SK-N-SH (cell line): ENCODE measurements at regions not wholly inside any gene's neighbourhood (a gene's known extent, or its start where the extent isn't known, plus 50 kb on each side); places are given as distances from the start of the nearest gene placed in this dataset.

Source experiments
- CTCF ChIA-PET: fragments of 300-600, 350-600 bp; formaldehyde crosslinking; extraction: SDS; loops from one replicate; lab custom pipeline; 2021; lab: Yijun Ruan, JAX
- POLR2A ChIA-PET: fragments of 350-600 bp; sonication (Branson Sonifier 250); formaldehyde crosslinking; extraction: SDS; loops from one replicate; lab custom pipeline; 2020; ENCODE audit warnings: antibody characterized with exemption, inconsistent platforms; lab: Yijun Ruan, JAX
- DNase-seq: peaks from one replicate; pipeline ENCODE4 v3.0.0; 2012
- H2AFZ ChIP-seq: fragments of 200-600 bp; sonication (generic); 2 replicates; pipeline ENCODE4 v1.8.1; 2016; ENCODE audit warnings: antibody characterized with exemption, mild to moderate bottlenecking, low read depth
- H3F3A ChIP-seq: fragments of 200-600 bp; sonication (generic); replicated peaks from 2 replicates; pipeline ENCODE3; 2016; ENCODE audit warnings: antibody characterized with exemption, mild to moderate bottlenecking; ENCODE audit not compliant: insufficient read depth
- H3K27ac ChIP-seq, 2 experiments: fragments of 200-500 bp in 1 of 2; fragments of 200-600 bp in 1 of 2; sonication (Bioruptor generic) in 1 of 2; sonication (generic), shearing (Covaris generic) in 1 of 2; 2 replicates each; pipeline versions ENCODE4 v1.5.1 to v1.6.1; 2014 to 2016; ENCODE audit warnings: low read depth in 2 of 2, inconsistent platforms in 1 of 2, low read length in 1 of 2, mild to moderate bottlenecking in 1 of 2, mixed read lengths in 1 of 2
- H3K27me3 ChIP-seq: fragments of 200-600 bp; sonication (generic), shearing (Covaris generic); 2 replicates; pipeline ENCODE4 v1.6.1; 2016; ENCODE audit warnings: mixed run types; ENCODE audit not compliant: insufficient read depth
- H3K36me3 ChIP-seq, 2 experiments: fragments of 200-500 bp in 1 of 2; fragments of 200-600 bp in 1 of 2; sonication (Bioruptor generic) in 1 of 2; sonication (generic) in 1 of 2; replicated peaks in 1 of 2; 2 replicates each; pipeline versions ENCODE3 to v1.5.1; 2014 to 2016; ENCODE audit warnings: low read length in 1 of 2, mild to moderate bottlenecking in 1 of 2; ENCODE audit not compliant: insufficient read depth in 2 of 2, control insufficient read depth in 1 of 2
- H3K4me1 ChIP-seq, 2 experiments: fragments of 200-500 bp in 1 of 2; fragments of 200-600 bp in 1 of 2; sonication (Bioruptor generic) in 1 of 2; sonication (generic), shearing (Covaris generic) in 1 of 2; 2 replicates each; pipeline versions ENCODE4 v1.5.1 to v1.6.1; 2014 to 2016; ENCODE audit warnings: low read depth in 1 of 2, low read length in 1 of 2, mixed run types in 1 of 2; ENCODE audit not compliant: insufficient read depth in 2 of 2, control insufficient read depth in 1 of 2
- H3K4me2 ChIP-seq: fragments of 200-600 bp; sonication (generic), shearing (Covaris generic); 2 replicates; pipeline ENCODE4 v1.6.1; 2017; ENCODE audit warnings: mixed run types
- H3K4me3 ChIP-seq, 2 experiments: fragments of 200-500 bp in 1 of 2; fragments of 200-600 bp in 1 of 2; sonication (Bioruptor generic) in 1 of 2; sonication (generic), shearing (Covaris generic) in 1 of 2; 2 replicates each; pipeline versions ENCODE4 v1.5.1 to v1.8.1; 2014 to 2016; ENCODE audit warnings: low read depth in 2 of 2, inconsistent platforms in 1 of 2, low read length in 1 of 2, mild to moderate bottlenecking in 1 of 2, mixed read lengths in 1 of 2, moderate library complexity in 1 of 2
- H3K79me2 ChIP-seq: fragments of 200-600 bp; sonication (generic); 2 replicates; pipeline ENCODE4 v1.8.1; 2017; ENCODE audit warnings: mild to moderate bottlenecking; ENCODE audit not compliant: insufficient read depth
- H3K9ac ChIP-seq: fragments of 200-600 bp; sonication (generic); 2 replicates; pipeline ENCODE4 v1.6.1; 2017; ENCODE audit warnings: mixed run types
- H3K9me2 ChIP-seq: fragments of 200-600 bp; sonication (generic); 2 replicates; pipeline ENCODE4 v1.6.1; 2017; ENCODE audit warnings: mixed run types
- H3K9me3 ChIP-seq: fragments of 200-600 bp; sonication (generic); 2 replicates; pipeline ENCODE4 v1.6.1; 2017; ENCODE audit warnings: mixed run types, mild to moderate bottlenecking, moderate library complexity
- H4K20me1 ChIP-seq: fragments of 200-600 bp; sonication (generic); 2 replicates; pipeline ENCODE4 v1.6.1; 2017; ENCODE audit warnings: mild to moderate bottlenecking, mixed run types; ENCODE audit not compliant: insufficient read depth
- CTCF ChIP-seq: fragments of 200-600 bp; sonication (generic); IDR thresholded peaks from 2 replicates; pipeline ENCODE4 v1.6.1; 2017; ENCODE audit warnings: antibody characterized with exemption, mild to moderate bottlenecking, moderate library complexity
- ELF1 ChIP-seq: IDR thresholded peaks from 2 replicates; pipeline ENCODE4 v1.4.0; 2012
- EZH2phosphoT487 ChIP-seq: fragments of 200-600 bp; sonication (generic); IDR thresholded peaks from 2 replicates; pipeline ENCODE4 v1.6.1; 2017; ENCODE audit warnings: low read depth, mixed run types, mild to moderate bottlenecking, antibody characterized with exemption, moderate library complexity, borderline replicate concordance
- FOXJ3 ChIP-seq: sonication (generic); formaldehyde crosslinking; IDR thresholded peaks from 2 replicates; pipeline ENCODE4 v1.5.1; 2020; ENCODE audit warnings: mild to moderate bottlenecking, missing genetic modification reagents
- FOXM1 ChIP-seq: IDR thresholded peaks from 2 replicates; pipeline ENCODE4 v1.4.0; 2012; ENCODE audit warnings: low read depth, mild to moderate bottlenecking
- GABPA ChIP-seq: IDR thresholded peaks from 2 replicates; pipeline ENCODE4 v1.4.0; 2012; ENCODE audit warnings: low read depth, mild to moderate bottlenecking
- GATA2 ChIP-seq: sonication (generic); formaldehyde crosslinking; IDR thresholded peaks from 2 replicates; pipeline ENCODE4 v1.5.0; 2020; ENCODE audit warnings: mild to moderate bottlenecking, missing genetic modification reagents
- IRF3 ChIP-seq: fragments of 150-350 bp; IDR thresholded peaks from 2 replicates; pipeline ENCODE4 v1.6.1; 2016; ENCODE audit warnings: mild to moderate bottlenecking, low read depth, low read length
- NRF1 ChIP-seq: IDR thresholded peaks from 2 replicates; pipeline ENCODE4 v1.6.1; 2012; ENCODE audit warnings: low read depth, mild to moderate bottlenecking, low read length
- POLR2AphosphoS5 ChIP-seq: IDR thresholded peaks from 2 replicates; pipeline ENCODE4 v1.6.1; 2012; ENCODE audit warnings: low read depth, low read length
- RAD21 ChIP-seq: IDR thresholded peaks from 2 replicates; pipeline ENCODE4 v1.6.1; 2012; ENCODE audit warnings: mild to moderate bottlenecking, low read length
- RXRA ChIP-seq: IDR thresholded peaks from 2 replicates; pipeline ENCODE4 v1.4.0; 2012; ENCODE audit warnings: low read depth, mild to moderate bottlenecking, borderline replicate concordance
- SIN3A ChIP-seq: IDR thresholded peaks from 2 replicates; pipeline ENCODE4 v1.6.1; 2012; ENCODE audit warnings: low read depth, mild to moderate bottlenecking, low read length, moderate library complexity, borderline replicate concordance
- TEAD4 ChIP-seq: IDR thresholded peaks from 2 replicates; pipeline ENCODE4 v1.4.0; 2012; ENCODE audit warnings: mild to moderate bottlenecking, borderline replicate concordance; ENCODE audit not compliant: insufficient read depth
- WGBS: methylation state at CpG from one replicate; pipeline ENCODE4 v1.1.6; 2017; ENCODE audit warnings: low lambda C conversion rate; 5-methylcytosine and 5-hydroxymethylcytosine counted together
- TF ChIP-seq, protein P1 (sequence below): IDR thresholded peaks from 2 replicates; pipeline ENCODE4 v1.4.0; 2012; ENCODE audit warnings: low read depth, borderline replicate concordance
- TF ChIP-seq, protein P2 (sequence below): IDR thresholded peaks from 2 replicates; pipeline ENCODE4; 2012
- TF ChIP-seq, protein P3 (sequence below): fragments of 150-350 bp; IDR thresholded peaks from 2 replicates; pipeline ENCODE4 v1.6.1; 2017; ENCODE audit warnings: antibody characterized with exemption, low read length, low read depth, borderline replicate concordance

GRCh38 chr6:23735151-23735550 is 390.9 kb upstream of the NRSN1 start:
- Histone ChIP-seq H3K4me2 (no peak overlapping the region), H3K4me1 (no peaks in the 10 kb centered on the region), H2AFZ (no peak overlapping the region), H3F3A (no peaks in the 10 kb centered on the region)
- WGBS: 42% methylated on average over 4 of the region's 4 CpGs
- TF ChIP-seq GABPA (no peak), RXRA (no peak), NRF1 (no peak), ELF1 (no peak), TEAD4 (no peak), IRF3 (no peak), EZH2phosphoT487 (no peak), CTCF (no peak), FOXM1 (no peak), RAD21 (no peak), SIN3A (no peak), GATA2 (CRISPR knock-in tag) (no peak), POLR2AphosphoS5 (no peak), FOXJ3 (no peak)
- TF ChIP-seq, protein P1, sequence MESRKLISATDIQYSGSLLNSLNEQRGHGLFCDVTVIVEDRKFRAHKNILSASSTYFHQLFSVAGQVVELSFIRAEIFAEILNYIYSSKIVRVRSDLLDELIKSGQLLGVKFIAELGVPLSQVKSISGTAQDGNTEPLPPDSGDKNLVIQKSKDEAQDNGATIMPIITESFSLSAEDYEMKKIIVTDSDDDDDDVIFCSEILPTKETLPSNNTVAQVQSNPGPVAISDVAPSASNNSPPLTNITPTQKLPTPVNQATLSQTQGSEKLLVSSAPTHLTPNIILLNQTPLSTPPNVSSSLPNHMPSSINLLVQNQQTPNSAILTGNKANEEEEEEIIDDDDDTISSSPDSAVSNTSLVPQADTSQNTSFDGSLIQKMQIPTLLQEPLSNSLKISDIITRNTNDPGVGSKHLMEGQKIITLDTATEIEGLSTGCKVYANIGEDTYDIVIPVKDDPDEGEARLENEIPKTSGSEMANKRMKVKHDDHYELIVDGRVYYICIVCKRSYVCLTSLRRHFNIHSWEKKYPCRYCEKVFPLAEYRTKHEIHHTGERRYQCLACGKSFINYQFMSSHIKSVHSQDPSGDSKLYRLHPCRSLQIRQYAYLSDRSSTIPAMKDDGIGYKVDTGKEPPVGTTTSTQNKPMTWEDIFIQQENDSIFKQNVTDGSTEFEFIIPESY: no peak
- TF ChIP-seq, protein P2, sequence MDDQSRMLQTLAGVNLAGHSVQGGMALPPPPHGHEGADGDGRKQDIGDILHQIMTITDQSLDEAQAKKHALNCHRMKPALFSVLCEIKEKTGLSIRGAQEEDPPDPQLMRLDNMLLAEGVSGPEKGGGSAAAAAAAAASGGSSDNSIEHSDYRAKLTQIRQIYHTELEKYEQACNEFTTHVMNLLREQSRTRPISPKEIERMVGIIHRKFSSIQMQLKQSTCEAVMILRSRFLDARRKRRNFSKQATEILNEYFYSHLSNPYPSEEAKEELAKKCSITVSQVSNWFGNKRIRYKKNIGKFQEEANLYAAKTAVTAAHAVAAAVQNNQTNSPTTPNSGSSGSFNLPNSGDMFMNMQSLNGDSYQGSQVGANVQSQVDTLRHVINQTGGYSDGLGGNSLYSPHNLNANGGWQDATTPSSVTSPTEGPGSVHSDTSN: no peak
- TF ChIP-seq, protein P3, sequence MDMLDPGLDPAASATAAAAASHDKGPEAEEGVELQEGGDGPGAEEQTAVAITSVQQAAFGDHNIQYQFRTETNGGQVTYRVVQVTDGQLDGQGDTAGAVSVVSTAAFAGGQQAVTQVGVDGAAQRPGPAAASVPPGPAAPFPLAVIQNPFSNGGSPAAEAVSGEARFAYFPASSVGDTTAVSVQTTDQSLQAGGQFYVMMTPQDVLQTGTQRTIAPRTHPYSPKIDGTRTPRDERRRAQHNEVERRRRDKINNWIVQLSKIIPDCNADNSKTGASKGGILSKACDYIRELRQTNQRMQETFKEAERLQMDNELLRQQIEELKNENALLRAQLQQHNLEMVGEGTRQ: no peak
- TF ChIP-seq, all 33 proteins: peak for 0
- Histone ChIP-seq H3K36me3 (no peaks in the 10 kb centered on the region), H3K4me3 (no peak overlapping the region), H3K9ac (no peak overlapping the region), H3K79me2 (no peaks in the 10 kb centered on the region), H3K9me2 (no peaks in the 10 kb centered on the region), H3K27me3 (no peaks in the 10 kb centered on the region), H4K20me1 (no peaks in the 10 kb centered on the region), H3K27ac (no peak overlapping the region), H3K9me3 (no peaks in the 10 kb centered on the region)
- ChIA-PET CTCF (interaction anchor here (1.5 kb wide), 1 partner anchor 26 kb away, joined by 4 read pairs; no protein-coding TSS in a partner anchor), POLR2A (no interaction called here)
- no peak for DNase-seq
